HepG2 (cell line): ENCODE measurements at regions not wholly inside any gene's neighbourhood (a gene's known extent, or its start where the extent isn't known, plus 50 kb on each side); places are given as distances from the start of the nearest gene placed in this dataset.

Experiments used
- ATAC-seq: fragments of 200-7000 bp; cut with Tn5 transposase; 3 replicates; pipeline ENCODE4 v1.9.1; 2020; ENCODE audit warnings: mild to moderate bottlenecking, moderate library complexity
- BruUV-seq: library from RNA; stranded (reverse); fragments of 400-500 nt; replicated peaks from 2 replicates; lab custom pipeline; 2021; lab: Mats Ljungman, UMichigan
- CTCF ChIA-PET: fragments of 300-600 bp; formaldehyde crosslinking; extraction: SDS; loops from one replicate; lab custom pipeline; 2021; ENCODE audit warnings: low total read pairs, inconsistent platforms, low intra/inter-chr PET ratio; lab: Yijun Ruan, JAX
- POLR2A ChIA-PET: fragments of 350-600 bp; sonication (Branson Sonifier 250); formaldehyde crosslinking; loops from one replicate; lab custom pipeline; 2020; ENCODE audit warnings: antibody characterized with exemption, inconsistent platforms; lab: Yijun Ruan, JAX
- DNase-seq: peaks from one replicate; pipeline ENCODE4 v3.0.0-alpha.2; 2015; ENCODE audit warnings: low spot score
- FAIRE-seq: peaks from 3 replicates; lab custom pipeline; 2011; peaks lifted over from hg19 to GRCh38; lab: Jason Lieb, UNC
- H2AFZ ChIP-seq: one replicate; pipeline ENCODE4 v1.6.1; 2011; ENCODE audit warnings: low read length, inconsistent platforms
- H3K27ac ChIP-seq: fragments of 300-600 bp; 3 replicates; pipeline ENCODE4 v1.8.0; 2011; ENCODE audit warnings: mixed run types, mild to moderate bottlenecking, mixed read lengths, low read length, inconsistent platforms; ENCODE audit not compliant: insufficient read depth; ENCODE audit errors: extremely low read length
- H3K27me3 ChIP-seq, 2 experiments: fragments of 200-600 bp in 1 of 2; 2 replicates in 1 of 2; 3 replicates in 1 of 2; pipeline versions ENCODE4 v1.6.0 to v1.8.0; 2011; ENCODE audit warnings: low read length in 2 of 2, mild to moderate bottlenecking in 2 of 2, moderate library complexity in 2 of 2, inconsistent platforms in 1 of 2; ENCODE audit not compliant: insufficient read depth in 2 of 2, control insufficient read depth in 1 of 2
- H3K36me3 ChIP-seq, 2 experiments: fragments of 200-600 bp in 1 of 2; replicated peaks in 1 of 2; 2 replicates in 1 of 2; 3 replicates in 1 of 2; pipeline versions ENCODE4 v1.5.1 to v1.8.0; 2011; ENCODE audit warnings: low read length in 2 of 2, inconsistent platforms in 1 of 2; ENCODE audit not compliant: insufficient read depth in 2 of 2, control insufficient read depth in 1 of 2
- H3K4me1 ChIP-seq: 2 replicates; pipeline ENCODE4 v1.5.1; 2012; ENCODE audit warnings: low read length, inconsistent platforms; ENCODE audit not compliant: insufficient read depth
- H3K4me2 ChIP-seq: 2 replicates; pipeline ENCODE4 v1.6.0; 2011; ENCODE audit warnings: low read depth, low read length, inconsistent platforms
- H3K4me3 ChIP-seq, 3 experiments: fragments of 200-600 bp in 1 of 3; sonication (generic), shearing (Covaris generic) in 1 of 3; replicated peaks in 1 of 3; 2 replicates each; pipeline ENCODE4 v1.5.1; 2011 to 2016; ENCODE audit warnings: low read length in 3 of 3, inconsistent platforms in 2 of 3, low read depth in 2 of 3, mild to moderate bottlenecking in 2 of 3, control low read depth in 1 of 3, mixed read lengths in 1 of 3; ENCODE audit not compliant: insufficient read depth in 1 of 3
- H3K79me2 ChIP-seq: one replicate; pipeline ENCODE4 v1.6.1; 2011; ENCODE audit warnings: low read length, inconsistent platforms; ENCODE audit not compliant: insufficient read depth
- H3K9ac ChIP-seq: 2 replicates; pipeline ENCODE4 v1.6.0; 2011; ENCODE audit warnings: mild to moderate bottlenecking, low read depth, low read length, inconsistent platforms; ENCODE audit not compliant: insufficient read depth
- H3K9me3 ChIP-seq: 2 replicates; pipeline ENCODE4 v1.5.1; 2012; ENCODE audit warnings: mild to moderate bottlenecking, low read length
- H4K20me1 ChIP-seq: 2 replicates; pipeline ENCODE4 v1.6.0; 2011; ENCODE audit warnings: inconsistent platforms, mild to moderate bottlenecking, low read length, moderate library complexity; ENCODE audit not compliant: insufficient read depth
- ATF5 ChIP-seq: sonication (generic); formaldehyde crosslinking; IDR thresholded peaks from 2 replicates; pipeline ENCODE4 v1.4.0; 2020; ENCODE audit warnings: mild to moderate bottlenecking, low read depth, missing genetic modification reagents
- CREM ChIP-seq, 2 experiments: sonication (generic) in 1 of 2; formaldehyde crosslinking in 1 of 2; IDR thresholded peaks; 2 replicates each; pipeline versions ENCODE4 v1.4.0 to v1.6.1; 2016 to 2020; ENCODE audit warnings: antibody characterized with exemption in 1 of 2, mild to moderate bottlenecking in 1 of 2, missing genetic modification reagents in 1 of 2
- E2F1 ChIP-seq: sonication (generic); formaldehyde crosslinking; IDR thresholded peaks from 2 replicates; pipeline ENCODE4 v1.5.0; 2020; ENCODE audit warnings: missing genetic modification reagents
- EP300 ChIP-seq, 3 experiments: sonication (generic) in 1 of 3; formaldehyde crosslinking in 1 of 3; IDR thresholded peaks; 2 replicates each; pipeline versions ENCODE4 v1.5.1 to v1.6.1; 2011 to 2020; ENCODE audit warnings: low read depth in 2 of 3, low read length in 2 of 3, borderline replicate concordance in 1 of 3, improper control_type of control experiment in 1 of 3, mild to moderate bottlenecking in 1 of 3, missing genetic modification reagents in 1 of 3, moderate library complexity in 1 of 3
- HOXD1 ChIP-seq: sonication (generic); formaldehyde crosslinking; IDR thresholded peaks from 2 replicates; pipeline ENCODE4 v1.5.0; 2020; ENCODE audit warnings: missing genetic modification reagents
- KMT2A ChIP-seq: sonication (generic); formaldehyde crosslinking; IDR thresholded peaks from 2 replicates; pipeline ENCODE4 v1.4.0; 2020; ENCODE audit warnings: missing genetic modification reagents
- PLSCR1 ChIP-seq: sonication (generic); formaldehyde crosslinking; IDR thresholded peaks from 2 replicates; pipeline ENCODE4 v1.5.0; 2020; ENCODE audit warnings: missing genetic modification reagents, mild to moderate bottlenecking, borderline replicate concordance
- PRPF4 ChIP-seq: fragments of 200-400 bp; formaldehyde crosslinking; IDR thresholded peaks from 2 replicates; pipeline ENCODE4 v1.6.1; 2016; ENCODE audit warnings: low read length, low read depth; ENCODE audit not compliant: poor library complexity, severe bottlenecking
- RFX5 ChIP-seq: IDR thresholded peaks from 2 replicates; pipeline ENCODE4 v1.6.1; 2011; ENCODE audit warnings: low read depth, low read length, improper control_type of control experiment
- XBP1 ChIP-seq: sonication (generic); formaldehyde crosslinking; IDR thresholded peaks from 2 replicates; pipeline ENCODE4 v1.5.0; 2020; ENCODE audit warnings: missing genetic modification reagents
- ZBTB7B ChIP-seq: sonication (generic); formaldehyde crosslinking; IDR thresholded peaks from 2 replicates; pipeline ENCODE4 v1.4.0; 2020; ENCODE audit warnings: missing genetic modification reagents
- ZBTB8A ChIP-seq: sonication (generic); formaldehyde crosslinking; IDR thresholded peaks from 2 replicates; pipeline ENCODE4 v1.4.0; 2020; ENCODE audit warnings: mild to moderate bottlenecking, low read depth, missing genetic modification reagents, borderline replicate concordance
- ZNF3 ChIP-seq: IDR thresholded peaks from 2 replicates; pipeline ENCODE4 v1.7.0; 2017; ENCODE audit warnings: inconsistent platforms
- ZNF34 ChIP-seq: sonication (generic); formaldehyde crosslinking; IDR thresholded peaks from 2 replicates; pipeline ENCODE4 v1.4.0; 2020; ENCODE audit warnings: mild to moderate bottlenecking, missing genetic modification reagents, borderline replicate concordance
- ZNF513 ChIP-seq: sonication (generic); formaldehyde crosslinking; conservative IDR thresholded peaks from 2 replicates; pipeline ENCODE4 v1.5.0; 2020; ENCODE audit warnings: missing genetic modification reagents
- ZNF720 ChIP-seq: sonication (generic); formaldehyde crosslinking; IDR thresholded peaks from 2 replicates; pipeline ENCODE4 v1.4.0; 2020; ENCODE audit warnings: missing genetic modification reagents
- ZNF780A ChIP-seq: sonication (generic); formaldehyde crosslinking; IDR thresholded peaks from 2 replicates; pipeline ENCODE4 v1.8.0; 2022; ENCODE audit warnings: mild to moderate bottlenecking, missing genetic modification reagents, moderate library complexity
- ZUFSP ChIP-seq: sonication (generic); formaldehyde crosslinking; IDR thresholded peaks from 2 replicates; pipeline ENCODE4 v1.9.0; 2021; ENCODE audit warnings: missing genetic modification reagents, mild to moderate bottlenecking, borderline replicate concordance
- WGBS: methylation state at CpG from one replicate; pipeline ENCODE4 v1.1.6; 2017; ENCODE audit warnings: low lambda C conversion rate; 5-methylcytosine and 5-hydroxymethylcytosine counted together
- in situ Hi-C: cut with HindIII; loops from 2 replicates; pipeline ENCODE4 v1.10.0; 2017; ENCODE audit warnings: low pct_unique_long_range_greater_than_20kb; ENCODE audit not compliant: extremely low pct_ligation_motif_present
- intact Hi-C: fragments of 100-400 bp; cut with micrococcal nuclease; formaldehyde crosslinking; loops from one replicate; pipeline ENCODE4 v1.10.0; 2022; ENCODE audit not compliant: unreplicated experiment

- H3K9ac ChIP-seq = no peak overlapping the region
- no peak overlapping the region for H3K4me2 ChIP-seq
- no peak overlapping the region for H2AFZ ChIP-seq
- H3K9me3 ChIP-seq = peaks cover 20% of the 10 kb centered on the region
- ATAC-seq (no peak), DNase-seq (no peak), FAIRE-seq (no peak)
- no peaks in the 10 kb centered on the region for H3K79me2 ChIP-seq
- H3K27me3 ChIP-seq = peaks cover 2 to 5% of the 10 kb centered on the region in 2 experiments; a peak in 2 of 5 replicates
- no peak overlapping the region for H3K4me3 ChIP-seq
- ChIA-PET POLR2A (no interaction called here), CTCF (no interaction called here)
- no peaks in the 10 kb centered on the region for H3K4me1 ChIP-seq
- 28% methylated on average over 10 of the region's 11 CpGs for WGBS
- H3K36me3 ChIP-seq = no peaks in the 10 kb centered on the region
- no TSS peak for BruUV-seq
- H4K20me1 ChIP-seq = no peaks in the 10 kb centered on the region
- H3K27ac ChIP-seq = no peak overlapping the region
- intact Hi-C loops = no loop called here
- in situ Hi-C loops = no loop called here
- TF ChIP-seq ZNF34 (CRISPR knock-in tag) (no peak), ATF5 (no peak), CREM (IDR thresholded peaks at IDR 0.05) (no peak), CREM (CRISPR knock-in tag; IDR thresholded peaks at IDR 0.05) (no peak), ZUFSP (CRISPR knock-in tag) (no peak), ZBTB8A (CRISPR knock-in tag) (no peak), ZNF3 (CRISPR knock-in tag) (no peak), XBP1 (CRISPR knock-in tag) (no peak), RFX5 (no peak), EP300 (IDR thresholded peaks at IDR 0.05; ENCODE audit: low read depth in 2 of 2, low read length in 2 of 2) (no peak), EP300 (CRISPR knock-in tag; IDR thresholded peaks at IDR 0.05; ENCODE audit: borderline replicate concordance) (no peak), PLSCR1 (CRISPR knock-in tag) (no peak), PRPF4 (no peak), KMT2A (CRISPR knock-in tag) (no peak), ZNF720 (CRISPR knock-in tag) (no peak), ZNF513 (CRISPR knock-in tag) (no peak), ZNF780A (no peak), HOXD1 (CRISPR knock-in tag) (no peak), ZBTB7B (no peak), E2F1 (CRISPR knock-in tag) (no peak)
Observed at GRCh38 chr6:169997187-169997929, 245.9 kb downstream of the ERMARD start.
